ENCODE measurements at regions not wholly inside any gene's neighbourhood (a gene's known extent, or its start where the extent isn't known, plus 50 kb on each side); places are given as distances from the start of the nearest gene placed in this dataset.
"Not testable (repeated sequence)": the region's sequence is repeated elsewhere in the genome, so short reads cannot be mapped to it uniquely, and the experiment has no call there.

DNA sequence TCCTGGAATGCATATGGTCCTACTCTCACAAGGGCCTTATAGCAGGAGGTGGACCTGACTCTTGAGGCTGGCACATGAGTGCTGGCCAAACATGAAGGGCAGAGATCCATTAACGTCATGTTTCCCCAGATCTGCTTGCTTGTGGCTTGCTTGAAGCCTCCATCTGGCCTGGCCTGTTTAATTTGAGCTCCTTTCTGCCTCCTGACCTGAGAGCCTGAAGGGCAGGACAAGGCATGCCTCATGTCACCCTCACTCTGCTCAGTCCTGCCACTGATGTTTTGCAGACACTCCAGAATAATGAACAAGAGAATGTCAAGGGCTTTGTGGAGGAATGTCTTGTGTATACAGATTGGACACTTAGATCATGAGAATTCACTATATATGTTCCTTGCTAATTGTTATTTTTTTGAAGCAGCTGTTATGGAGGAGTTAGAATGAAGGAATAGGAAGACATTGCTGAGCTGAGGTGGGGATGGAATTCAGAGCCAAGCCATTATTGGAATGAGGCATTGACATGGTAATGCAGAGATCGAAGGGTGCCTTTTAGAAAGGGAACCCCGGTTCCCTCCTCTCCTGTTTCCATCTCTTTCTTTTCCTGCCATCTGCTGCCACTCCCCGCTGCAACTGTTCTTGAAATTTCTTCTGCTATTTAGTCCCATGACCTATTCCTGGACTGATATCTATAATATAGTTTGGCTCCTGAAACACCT lies 457.0 kb upstream of the PROX1 start:
- intact Hi-C loops (cut with micrococcal nuclease), result no loop called here

DNA sequence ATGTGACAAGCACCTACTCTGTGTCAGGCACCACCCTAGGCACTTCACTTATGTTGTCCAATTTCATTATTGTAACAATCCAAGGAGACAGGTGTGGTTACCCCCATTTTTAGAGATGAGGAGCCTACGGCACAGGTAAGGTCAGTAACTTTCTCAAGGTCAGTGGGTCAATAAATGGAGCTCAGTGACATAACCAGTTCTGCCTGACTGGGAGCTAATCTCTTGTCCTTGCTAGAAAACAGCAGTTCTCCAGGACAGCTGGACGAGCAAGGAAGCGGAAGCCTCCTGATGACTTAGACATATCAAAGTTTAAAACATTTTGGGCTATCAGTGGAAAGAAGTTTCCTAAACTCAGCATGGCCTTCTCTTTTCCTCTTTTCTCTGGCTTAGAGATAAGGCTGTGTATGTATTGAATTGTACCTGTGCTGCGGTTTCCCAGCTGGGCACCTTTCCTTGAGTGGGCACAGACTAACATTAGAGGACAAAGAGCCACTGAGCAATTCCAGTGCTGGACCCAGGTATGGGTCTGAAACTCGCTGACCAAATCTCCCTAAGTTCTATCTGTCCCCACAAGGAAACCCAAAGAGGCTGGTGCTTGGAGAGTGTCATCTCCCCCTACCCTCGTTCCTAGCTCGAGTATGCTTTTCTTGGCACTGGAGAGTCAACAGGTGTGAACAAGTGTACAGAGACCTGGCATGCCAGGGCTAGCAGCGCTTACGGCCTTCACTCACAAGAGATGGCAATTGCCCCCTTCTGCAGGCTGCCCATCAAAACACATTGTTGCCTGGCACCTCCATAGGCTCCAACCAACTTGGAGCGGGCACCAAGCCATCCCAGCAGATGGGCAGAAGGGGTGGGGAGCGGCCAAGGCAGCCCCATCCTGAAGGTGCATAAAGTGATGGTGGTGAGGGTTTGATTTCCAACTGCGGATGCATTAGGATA lies 456.1 kb upstream of the PROX1 start:
- intact Hi-C loops (cut with micrococcal nuclease), result no loop called here

DNA sequence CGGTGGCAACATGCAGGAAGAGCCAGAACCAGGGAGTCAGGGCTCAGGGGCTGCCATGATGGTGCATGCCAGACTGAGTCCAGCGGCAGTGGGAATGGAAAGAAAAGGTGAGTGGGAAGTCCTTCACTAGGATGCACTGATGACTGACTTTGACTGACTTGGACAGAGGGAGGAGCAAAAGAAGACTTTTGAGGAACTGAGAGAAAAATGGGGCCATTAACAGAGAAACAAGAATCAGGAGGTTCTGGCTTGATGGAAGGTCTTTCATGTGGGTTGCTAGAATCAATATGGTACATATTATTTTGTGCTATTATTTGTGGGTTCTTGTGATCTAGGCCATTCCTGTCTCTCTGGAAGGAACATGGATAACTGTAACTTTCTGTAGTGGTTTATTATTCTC lies 454.6 kb upstream of the PROX1 start:
- intact Hi-C loops (cut with micrococcal nuclease), result no loop called here

DNA sequence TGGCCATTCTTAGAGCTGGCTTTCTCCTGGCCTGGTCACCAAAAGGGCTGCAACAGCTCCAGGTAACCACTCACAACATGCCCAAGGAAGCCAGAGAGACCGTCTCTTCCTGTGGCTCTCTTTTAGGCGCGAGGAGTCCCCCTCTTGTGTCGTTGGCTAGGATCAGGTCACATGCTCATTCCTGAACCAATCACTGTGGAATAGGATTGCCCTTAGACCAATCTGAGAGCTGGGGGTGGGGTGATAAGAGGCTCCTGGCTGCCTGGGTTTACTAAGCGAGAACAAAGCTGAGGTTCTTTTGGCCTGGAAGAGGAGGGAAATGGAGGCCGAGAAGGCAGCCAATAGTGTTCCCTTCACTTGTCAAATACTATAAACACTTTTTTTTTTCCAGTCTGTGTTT lies 452.1 kb upstream of the PROX1 start:
- intact Hi-C loops (cut with micrococcal nuclease), result no loop called here

DNA sequence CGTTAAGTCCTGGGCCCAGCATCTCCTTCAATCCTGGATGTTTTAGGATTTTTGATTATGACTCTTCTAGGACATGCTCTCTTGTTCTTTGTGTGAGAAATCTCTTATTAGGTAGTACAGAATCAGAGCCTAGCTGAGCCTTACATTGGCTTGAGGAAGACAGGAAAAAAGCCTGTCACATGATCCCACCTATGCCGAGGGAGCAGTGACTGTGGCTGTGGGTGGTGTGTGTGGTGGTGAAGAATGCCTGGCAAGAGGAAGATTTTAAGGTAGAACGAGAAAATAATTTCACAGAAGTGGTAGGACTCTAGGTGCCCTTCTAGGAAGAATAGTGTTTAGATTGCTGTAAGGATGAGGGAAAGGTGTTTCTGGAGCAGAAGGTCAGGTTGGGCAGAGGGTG lies 449.5 kb upstream of the PROX1 start:
- intact Hi-C loops (cut with micrococcal nuclease), result no loop called here

DNA sequence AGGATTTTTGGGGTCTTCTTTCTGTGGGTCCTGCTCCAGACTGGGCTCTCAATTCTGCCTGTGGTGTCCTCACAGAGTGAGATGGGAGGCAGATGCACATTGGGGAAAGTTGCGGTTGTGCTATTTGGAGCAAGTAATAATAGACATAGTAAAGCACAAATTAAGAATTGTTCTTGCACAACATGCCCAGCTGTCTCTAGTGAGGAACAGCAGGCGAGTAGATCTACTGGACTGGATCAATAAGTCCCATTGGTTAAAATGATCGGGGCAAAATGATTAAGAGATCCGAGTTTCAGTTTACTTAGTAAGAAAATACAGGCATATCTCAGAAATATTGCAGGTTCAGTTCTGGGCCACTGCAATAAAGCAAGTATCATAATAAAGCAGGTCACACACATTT lies 448.3 kb upstream of the PROX1 start:
- intact Hi-C loops (cut with micrococcal nuclease), result no loop called here

- intact Hi-C loops (cut with micrococcal nuclease), result no loop called here
These were observed 446.1 kb upstream of the PROX1 start for GRCh38 chr1:213541641-213542040.

DNA sequence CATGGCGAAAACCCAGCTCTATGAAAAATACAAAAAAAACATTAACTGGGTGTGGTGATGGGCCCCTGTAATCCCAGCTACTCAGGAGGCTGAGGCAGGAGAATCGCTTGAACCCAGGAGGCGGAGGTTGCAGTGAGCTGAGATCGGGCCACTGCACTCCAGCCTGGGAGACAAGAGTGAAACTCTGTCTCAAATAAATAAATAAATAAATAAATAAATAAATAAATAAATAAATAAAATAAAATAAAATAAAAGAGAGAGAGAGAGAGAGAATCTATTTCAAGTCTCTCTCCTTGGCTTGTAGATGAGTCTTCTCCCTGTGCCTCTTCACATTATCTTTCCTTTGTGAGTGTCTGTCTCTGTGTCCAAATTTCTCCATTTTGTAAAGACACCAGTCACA lies 442.6 kb upstream of the PROX1 start:
- intact Hi-C loops (cut with micrococcal nuclease), result not testable (repeated sequence)

- intact Hi-C loops (cut with micrococcal nuclease), result no loop called here
These were observed 437.8 kb upstream of the PROX1 start for GRCh38 chr1:213549982-213550381.

DNA sequence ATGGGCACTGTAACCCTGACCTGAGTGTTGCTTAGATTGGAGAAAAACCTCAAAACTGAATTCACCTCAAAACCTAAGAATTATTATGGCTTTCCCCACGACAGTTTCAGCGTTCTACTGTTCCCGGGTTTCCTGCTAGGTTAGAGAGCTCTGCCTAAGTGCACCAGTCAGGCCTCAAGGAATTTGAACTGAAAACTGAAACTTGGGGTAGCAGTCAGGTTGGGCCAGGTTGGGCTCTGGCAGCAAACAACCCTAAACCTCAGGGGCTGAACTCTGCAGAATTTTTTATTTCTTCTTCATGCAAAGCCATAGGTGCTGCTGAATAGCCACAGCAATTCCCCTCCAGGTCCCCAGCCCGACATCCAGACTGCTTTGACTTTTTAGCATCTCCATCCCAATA lies 437.0 kb upstream of the PROX1 start:
- intact Hi-C loops (cut with micrococcal nuclease), result no loop called here

DNA sequence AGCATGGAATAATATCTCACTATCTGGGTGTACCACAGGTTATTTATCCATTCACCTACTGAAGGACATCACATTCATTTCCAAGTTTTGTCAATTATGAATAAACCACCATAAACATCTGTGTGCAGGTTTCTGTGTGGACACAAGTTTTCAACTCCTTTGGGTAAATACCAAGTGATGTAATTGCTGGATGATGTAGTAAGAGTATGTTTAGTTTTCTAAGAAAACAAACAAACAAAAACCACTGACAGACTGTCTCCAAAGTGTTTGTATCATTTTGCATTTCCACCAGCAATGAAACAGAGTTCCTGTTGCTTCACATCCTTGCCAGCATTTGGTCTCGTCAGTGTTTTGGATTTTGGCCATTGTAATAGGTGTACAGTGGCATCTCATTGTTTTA lies 435.7 kb upstream of the PROX1 start:
- intact Hi-C loops (cut with micrococcal nuclease), result no loop called here

GRCh38 chr1:213560226-213560625 lies 427.5 kb upstream of the PROX1 start:
- intact Hi-C loops (cut with micrococcal nuclease), result no loop called here

- intact Hi-C loops (cut with micrococcal nuclease), result no loop called here
These were observed 425.9 kb upstream of the PROX1 start for GRCh38 chr1:213561870-213562269.

GRCh38 chr1:213564215-213564659 lies 423.5 kb upstream of the PROX1 start:
- intact Hi-C loops (cut with micrococcal nuclease), result no loop called here

- intact Hi-C loops (cut with micrococcal nuclease), result no loop called here
These were observed 418.6 kb upstream of the PROX1 start for GRCh38 chr1:213568929-213569815.

GRCh38 chr1:213569816-213570150 lies 418.0 kb upstream of the PROX1 start:
- intact Hi-C loops (cut with micrococcal nuclease), result no loop called here

DNA sequence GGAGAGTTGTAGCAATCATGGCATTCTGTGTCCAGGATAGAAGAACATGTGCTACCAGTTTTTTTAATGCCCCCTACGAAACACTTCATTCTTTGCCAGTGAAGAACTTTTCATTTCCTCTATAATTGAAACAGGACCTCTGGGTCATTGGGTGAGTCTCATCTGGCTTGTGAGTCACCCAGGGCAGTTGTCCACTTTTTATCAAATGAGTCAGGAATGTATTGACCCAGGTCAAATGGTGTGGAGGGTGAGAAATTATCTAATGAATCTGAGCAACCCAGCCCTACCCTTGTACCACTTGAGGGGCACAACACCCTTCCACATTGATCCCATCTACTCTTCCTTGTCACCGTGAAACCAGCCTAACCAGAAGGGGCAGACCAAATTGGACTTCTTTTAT lies 417.3 kb upstream of the PROX1 start:
- intact Hi-C loops (cut with micrococcal nuclease), result no loop called here

GRCh38 chr1:213571419-213571818 lies 416.4 kb upstream of the PROX1 start:
- intact Hi-C loops (cut with micrococcal nuclease), result no loop called here

GRCh38 chr1:213571843-213572242 lies 415.9 kb upstream of the PROX1 start:
- intact Hi-C loops (cut with micrococcal nuclease), result no loop called here

DNA sequence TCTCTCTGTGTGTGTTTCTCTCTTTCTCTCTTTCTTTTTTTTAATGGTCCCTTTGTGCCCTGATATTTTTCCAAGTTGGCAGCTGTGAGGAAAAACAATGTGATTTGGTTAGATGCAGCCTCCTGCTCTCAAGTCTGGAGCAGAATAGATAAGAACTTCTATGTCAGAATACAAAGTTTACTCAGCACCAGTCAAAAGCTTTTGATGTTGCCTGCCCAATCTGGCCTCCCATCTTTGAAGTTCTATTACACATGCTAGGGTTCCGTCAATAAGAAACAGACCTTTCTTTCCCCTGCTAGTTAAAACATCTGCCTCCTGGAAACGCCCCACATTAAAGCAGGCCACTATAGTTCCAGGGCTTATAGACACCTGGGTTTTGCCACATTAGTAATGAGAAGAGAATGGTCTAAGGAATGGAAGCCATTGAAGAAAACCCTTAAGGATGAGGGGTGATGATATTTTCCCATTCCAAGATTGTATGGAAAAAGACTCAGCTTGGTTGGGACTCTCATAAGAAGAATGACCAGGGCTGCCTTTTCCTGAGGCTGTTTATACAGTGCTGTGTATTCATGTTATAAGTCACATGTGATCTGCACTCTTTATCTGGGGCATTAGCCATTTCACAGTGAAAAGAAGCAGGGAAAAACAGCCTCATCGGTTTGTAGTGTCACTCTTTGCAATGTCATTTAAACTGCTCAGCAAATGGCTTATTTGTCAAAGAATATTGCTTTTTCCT lies 414.7 kb upstream of the PROX1 start:
- intact Hi-C loops (cut with micrococcal nuclease), result no loop called here

GRCh38 chr1:213573648-213574009 lies 414.1 kb upstream of the PROX1 start:
- intact Hi-C loops (cut with micrococcal nuclease), result no loop called here

Measured in T-helper 1 cell treated with Interleukin-12 subunit alpha and Interleukin-12 subunit beta and Interleukin-4 antibody, amounts not matched to agents 30 ng/mL and 1 ng/mL, for 36 hours (primary cell).